ENCODE measurements at regions not wholly inside any gene's neighbourhood (a gene's known extent, or its start where the extent isn't known, plus 50 kb on each side); places are given as distances from the start of the nearest gene placed in this dataset.

DNA sequence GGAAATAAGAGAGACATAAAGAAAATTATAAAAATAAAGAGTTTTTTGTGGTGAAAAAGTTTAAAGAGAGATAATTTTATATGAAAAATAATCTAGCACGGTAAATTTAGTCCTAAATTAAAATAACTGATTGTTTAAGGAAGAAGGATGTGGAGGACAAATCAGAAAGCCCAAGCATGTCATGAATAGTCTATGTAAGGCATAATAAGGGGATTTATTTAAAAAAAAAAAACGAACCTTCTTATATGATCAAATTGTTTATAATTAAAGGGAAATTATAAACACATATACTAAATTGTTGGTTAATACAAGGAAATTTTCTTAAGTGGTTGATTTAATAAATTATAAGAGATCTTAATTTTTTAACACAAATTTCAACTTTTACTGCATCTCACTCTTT is 551.8 kb upstream of the TYRP1 start:
- TF ChIP-seq ZNF384 (IDR thresholded peaks at IDR 0.05) (no peak), NFRKB (IDR thresholded peaks at IDR 0.05) (no peak), FOXA1 (IDR thresholded peaks at IDR 0.05) (no peak), SP1 (IDR thresholded peaks at IDR 0.05) (no peak), CTBP1 (IDR thresholded peaks at IDR 0.05; ENCODE audit: borderline replicate concordance) (no peak), FOXK2 (IDR thresholded peaks at IDR 0.05) (no peak), BHLHE40 (IDR thresholded peaks at IDR 0.05; ENCODE audit: borderline replicate concordance) (no peak), LEF1 (IDR thresholded peaks at IDR 0.05; ENCODE audit: borderline replicate concordance) (no peak)
